AG10803 (cell line): ENCODE measurements at regions not wholly inside any gene's neighbourhood (a gene's known extent, or its start where the extent isn't known, plus 50 kb on each side); places are given as distances from the start of the nearest gene placed in this dataset.

Source experiments
- DNase-seq: peaks from one replicate; pipeline ENCODE4 v3.0.0; 2010; ENCODE audit warnings: low read depth
- H3K4me3 ChIP-seq: 2 replicates; pipeline ENCODE4 v1.5.1; 2011; ENCODE audit warnings: mild to moderate bottlenecking, low read length, control low read depth
- CTCF ChIP-seq: conservative IDR thresholded peaks from 2 replicates; pipeline ENCODE4 v1.5.1; 2011; ENCODE audit warnings: mild to moderate bottlenecking, low read length, control low read depth, inconsistent platforms

GRCh38 chr1:34280509-34280908 lies 103.8 kb downstream of the C1orf94 start:
- DNase-seq, result no peak

GRCh38 chr1:34283142-34283541 lies 106.4 kb downstream of the C1orf94 start:
- H3K4me3 ChIP-seq, result no peak overlapping the region
- no peak for TF ChIP-seq CTCF
- no peak for DNase-seq

More at GRCh38 chr1:34280509-34280908, 103.8 kb downstream of the C1orf94 start:
- no peak overlapping the region for H3K4me3 ChIP-seq
- no peak for TF ChIP-seq CTCF

GRCh38 chr1:34286511-34286910 lies 109.8 kb downstream of the C1orf94 start:
- H3K4me3 ChIP-seq, result no peak overlapping the region
- TF ChIP-seq CTCF, result no peak
- DNase-seq, result no peak

GRCh38 chr1:34290831-34291230 lies 114.1 kb downstream of the C1orf94 start:
- no peak for TF ChIP-seq CTCF
- no peak overlapping the region for H3K4me3 ChIP-seq
- no peak for DNase-seq

- no peak overlapping the region for H3K4me3 ChIP-seq
- TF ChIP-seq CTCF, result peak; percentile 34
- DNase-seq, result no peak
Observed at GRCh38 chr1:34292472-34292871, 115.8 kb downstream of the C1orf94 start.

- DNase-seq, result no peak
- no peak overlapping the region for H3K4me3 ChIP-seq
- no peak for TF ChIP-seq CTCF
Observed at GRCh38 chr1:34296059-34296458, 119.4 kb downstream of the C1orf94 start.

- DNase-seq, result no peak
- TF ChIP-seq CTCF, result no peak
- H3K4me3 ChIP-seq, result no peak overlapping the region
Observed at GRCh38 chr1:34302798-34303197, 126.1 kb downstream of the C1orf94 start.
